HEK293 (cell line): ENCODE measurements at regions not wholly inside any gene's neighbourhood (a gene's known extent, or its start where the extent isn't known, plus 50 kb on each side); places are given as distances from the start of the nearest gene placed in this dataset.

Source experiments
- CTCF ChIP-seq: fragments of 450-650 bp; formaldehyde crosslinking; IDR thresholded peaks from 2 replicates; pipeline ENCODE4 v1.5.1; 2016; ENCODE audit warnings: missing biosample characterization, missing genetic modification characterization
- ELK4 ChIP-seq: IDR thresholded peaks from 2 replicates; pipeline ENCODE4 v1.6.1; 2011; ENCODE audit warnings: mild to moderate bottlenecking, low read depth, low read length, borderline replicate concordance
- ZBTB7A ChIP-seq: fragments of 450-650 bp; formaldehyde crosslinking; IDR thresholded peaks from 2 replicates; pipeline ENCODE4 v1.5.1; 2016; ENCODE audit warnings: low read depth, missing biosample characterization, missing genetic modification characterization
- ZNF202 ChIP-seq: fragments of 450-650 bp; formaldehyde crosslinking; IDR thresholded peaks from 2 replicates; pipeline ENCODE4 v1.5.1; 2016; ENCODE audit warnings: missing biosample characterization, missing genetic modification characterization, borderline replicate concordance
- ZNF354C ChIP-seq: fragments of 450-650 bp; formaldehyde crosslinking; IDR thresholded peaks from 2 replicates; pipeline ENCODE4 v1.5.1; 2016; ENCODE audit warnings: missing biosample characterization, missing genetic modification characterization, low read depth, borderline replicate concordance
- ZNF580 ChIP-seq: fragments of 450-650 bp; formaldehyde crosslinking; IDR thresholded peaks from 2 replicates; pipeline ENCODE4 v1.5.1; 2016; ENCODE audit warnings: missing biosample characterization, missing genetic modification characterization
- TF ChIP-seq, protein P1 (sequence below): fragments of 450-650 bp; formaldehyde crosslinking; IDR thresholded peaks from 2 replicates; pipeline ENCODE4 v1.5.1; 2016; ENCODE audit warnings: missing biosample characterization, missing genetic modification characterization

GRCh38 chr15:69916169-69916785 lies 181.4 kb downstream of the TLE3 start:
- TF ChIP-seq ZNF202 = no peak
- no peak for TF ChIP-seq CTCF
- TF ChIP-seq, protein P1, sequence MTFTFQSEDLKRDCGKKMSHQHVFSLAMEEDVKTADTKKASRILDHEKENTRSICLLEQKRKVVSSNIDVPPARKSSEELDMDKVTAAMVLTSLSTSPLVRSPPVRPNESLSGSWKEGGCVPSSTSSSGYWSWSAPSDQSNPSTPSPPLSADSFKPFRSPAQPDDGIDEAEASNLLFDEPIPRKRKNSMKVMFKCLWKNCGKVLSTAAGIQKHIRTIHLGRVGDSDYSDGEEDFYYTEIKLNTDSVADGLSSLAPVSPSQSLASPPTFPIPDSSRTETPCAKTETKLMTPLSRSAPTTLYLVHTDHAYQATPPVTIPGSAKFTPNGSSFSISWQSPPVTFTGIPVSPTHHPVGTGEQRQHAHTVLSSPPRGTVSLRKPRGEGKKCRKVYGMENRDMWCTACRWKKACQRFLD (tag by site-specific recombination) = no peak
- TF ChIP-seq ELK4 = no peak
- TF ChIP-seq ZNF580 (tag by site-specific recombination) = no peak
- TF ChIP-seq ZNF354C (tag by site-specific recombination) = no peak
- no peak for TF ChIP-seq ZBTB7A (tag by site-specific recombination)
